ENCODE measurements at regions not wholly inside any gene's neighbourhood (a gene's known extent, or its start where the extent isn't known, plus 50 kb on each side); places are given as distances from the start of the nearest gene placed in this dataset.

DNA sequence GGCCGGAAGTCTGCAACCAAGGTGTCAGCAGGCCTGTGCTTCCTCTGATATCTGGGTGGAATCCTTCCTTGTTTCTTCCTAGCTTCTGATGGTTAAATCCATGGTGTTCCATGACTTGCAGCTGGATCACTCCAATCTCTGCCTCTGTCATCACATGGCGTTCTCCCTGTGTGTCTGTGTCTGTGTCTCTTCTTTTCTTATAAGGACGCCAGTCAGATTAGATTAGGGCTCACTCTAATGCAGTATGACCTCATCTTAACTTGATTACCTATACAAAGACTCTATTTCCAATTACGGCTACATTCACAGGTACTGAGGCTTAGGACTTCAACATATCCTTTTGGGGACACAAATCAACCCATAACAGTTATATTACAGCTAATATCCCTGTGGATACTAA, 70.3 kb upstream of the FAM3C start:
- Histone ChIP-seq H3K79me2 (ENCODE audit: insufficient read depth, low read length) (no peaks in the 10 kb centered on the region), H3K36me3 (ENCODE audit: control insufficient read depth in 1 of 2, insufficient read depth in 2 of 2, low read length in 2 of 2) (no peaks in the 10 kb centered on the region), H3K9ac (ENCODE audit: low read length) (no peak overlapping the region), H4K20me1 (ENCODE audit: insufficient read depth) (no peaks in the 10 kb centered on the region), H2AFZ (ENCODE audit: low read depth, low read length, poor library complexity, severe bottlenecking) (no peak overlapping the region), H3K4me3 (replicated peaks in 1 of 2; ENCODE audit: low read depth in 1 of 2, low read length in 2 of 2) (no peak overlapping the region), H3K4me1 (ENCODE audit: control insufficient read depth in 1 of 2, insufficient read depth in 2 of 2, low read length in 2 of 2) (no peaks in the 10 kb centered on the region), H3K9me2 (ENCODE audit: insufficient read depth) (no peaks in the 10 kb centered on the region), H3K4me2 (ENCODE audit: low read length) (no peak overlapping the region), H3K27ac (ENCODE audit: low read depth, low read length) (no peak overlapping the region), H3K27me3 (ENCODE audit: insufficient read depth, low read length) (no peaks in the 10 kb centered on the region), H3K9me3 (ENCODE audit: control insufficient read depth in 1 of 2, insufficient read depth in 1 of 2, low read depth in 1 of 2, low read length in 2 of 2) (no peaks in the 10 kb centered on the region)
- intact Hi-C loops (cut with micrococcal nuclease) = no loop called here
- RAD21 ChIA-PET (ENCODE audit: low non-redundant PET in 1 of 2, low total read pairs in 2 of 2, uncharacterized antibody in 2 of 2, unreplicated experiment in 2 of 2) = no interaction called here
- BruUV-seq (replicated peaks) = no TSS peak
- CTCF ChIA-PET = no interaction called here
- POLR2A ChIA-PET = no interaction called here
- TF ChIP-seq YY1 (IDR thresholded peaks at IDR 0.05; ENCODE audit: extremely low read depth, insufficient replicate concordance, low read depth, low read length) (no peak), EZH2 (IDR thresholded peaks at IDR 0.05) (no peak), POLR2A (IDR thresholded peaks at IDR 0.05; ENCODE audit: borderline replicate concordance, extremely low read depth, insufficient read depth, insufficient read length) (no peak), EGR1 (IDR thresholded peaks at IDR 0.05; ENCODE audit: low read depth) (no peak), TCF7L2 (IDR thresholded peaks at IDR 0.05; ENCODE audit: borderline replicate concordance, extremely low read depth, insufficient read depth, insufficient read length) (no peak), JUND (IDR thresholded peaks at IDR 0.05) (no peak), RAD21 (IDR thresholded peaks at IDR 0.05; ENCODE audit: low read depth) (no peak), CEBPB (IDR thresholded peaks at IDR 0.05; ENCODE audit: low read depth) (no peak), ZNF274 (IDR thresholded peaks at IDR 0.05; ENCODE audit: low read depth, low read length) (no peak), POLR2AphosphoS5 (IDR thresholded peaks at IDR 0.05; ENCODE audit: low read depth, low read length) (no peak), SIN3A (IDR thresholded peaks at IDR 0.05; ENCODE audit: low read depth) (no peak), EZH2phosphoT487 (IDR thresholded peaks at IDR 0.05; ENCODE audit: borderline replicate concordance) (no peak), ZFX (IDR thresholded peaks at IDR 0.05) (no peak), SRF (IDR thresholded peaks at IDR 0.05; ENCODE audit: low read depth) (no peak), SP1 (IDR thresholded peaks at IDR 0.05; ENCODE audit: low read depth) (no peak)
- TF ChIP-seq, protein P1, sequence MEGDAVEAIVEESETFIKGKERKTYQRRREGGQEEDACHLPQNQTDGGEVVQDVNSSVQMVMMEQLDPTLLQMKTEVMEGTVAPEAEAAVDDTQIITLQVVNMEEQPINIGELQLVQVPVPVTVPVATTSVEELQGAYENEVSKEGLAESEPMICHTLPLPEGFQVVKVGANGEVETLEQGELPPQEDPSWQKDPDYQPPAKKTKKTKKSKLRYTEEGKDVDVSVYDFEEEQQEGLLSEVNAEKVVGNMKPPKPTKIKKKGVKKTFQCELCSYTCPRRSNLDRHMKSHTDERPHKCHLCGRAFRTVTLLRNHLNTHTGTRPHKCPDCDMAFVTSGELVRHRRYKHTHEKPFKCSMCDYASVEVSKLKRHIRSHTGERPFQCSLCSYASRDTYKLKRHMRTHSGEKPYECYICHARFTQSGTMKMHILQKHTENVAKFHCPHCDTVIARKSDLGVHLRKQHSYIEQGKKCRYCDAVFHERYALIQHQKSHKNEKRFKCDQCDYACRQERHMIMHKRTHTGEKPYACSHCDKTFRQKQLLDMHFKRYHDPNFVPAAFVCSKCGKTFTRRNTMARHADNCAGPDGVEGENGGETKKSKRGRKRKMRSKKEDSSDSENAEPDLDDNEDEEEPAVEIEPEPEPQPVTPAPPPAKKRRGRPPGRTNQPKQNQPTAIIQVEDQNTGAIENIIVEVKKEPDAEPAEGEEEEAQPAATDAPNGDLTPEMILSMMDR (IDR thresholded peaks at IDR 0.05 in 2 of 3, conservative IDR thresholded peaks at IDR 0.05 in 1 of 3; ENCODE audit: borderline replicate concordance in 1 of 3, insufficient read depth in 1 of 3, low read depth in 2 of 3, low read length in 2 of 3) = no peak
- TF ChIP-seq, protein P2, sequence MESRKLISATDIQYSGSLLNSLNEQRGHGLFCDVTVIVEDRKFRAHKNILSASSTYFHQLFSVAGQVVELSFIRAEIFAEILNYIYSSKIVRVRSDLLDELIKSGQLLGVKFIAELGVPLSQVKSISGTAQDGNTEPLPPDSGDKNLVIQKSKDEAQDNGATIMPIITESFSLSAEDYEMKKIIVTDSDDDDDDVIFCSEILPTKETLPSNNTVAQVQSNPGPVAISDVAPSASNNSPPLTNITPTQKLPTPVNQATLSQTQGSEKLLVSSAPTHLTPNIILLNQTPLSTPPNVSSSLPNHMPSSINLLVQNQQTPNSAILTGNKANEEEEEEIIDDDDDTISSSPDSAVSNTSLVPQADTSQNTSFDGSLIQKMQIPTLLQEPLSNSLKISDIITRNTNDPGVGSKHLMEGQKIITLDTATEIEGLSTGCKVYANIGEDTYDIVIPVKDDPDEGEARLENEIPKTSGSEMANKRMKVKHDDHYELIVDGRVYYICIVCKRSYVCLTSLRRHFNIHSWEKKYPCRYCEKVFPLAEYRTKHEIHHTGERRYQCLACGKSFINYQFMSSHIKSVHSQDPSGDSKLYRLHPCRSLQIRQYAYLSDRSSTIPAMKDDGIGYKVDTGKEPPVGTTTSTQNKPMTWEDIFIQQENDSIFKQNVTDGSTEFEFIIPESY (IDR thresholded peaks at IDR 0.05; ENCODE audit: extremely low read depth, insufficient replicate concordance, low read length) = no peak
- TF ChIP-seq, protein P3, sequence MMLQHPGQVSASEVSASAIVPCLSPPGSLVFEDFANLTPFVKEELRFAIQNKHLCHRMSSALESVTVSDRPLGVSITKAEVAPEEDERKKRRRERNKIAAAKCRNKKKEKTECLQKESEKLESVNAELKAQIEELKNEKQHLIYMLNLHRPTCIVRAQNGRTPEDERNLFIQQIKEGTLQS (IDR thresholded peaks at IDR 0.05) = no peak
- TF ChIP-seq, protein P4, sequence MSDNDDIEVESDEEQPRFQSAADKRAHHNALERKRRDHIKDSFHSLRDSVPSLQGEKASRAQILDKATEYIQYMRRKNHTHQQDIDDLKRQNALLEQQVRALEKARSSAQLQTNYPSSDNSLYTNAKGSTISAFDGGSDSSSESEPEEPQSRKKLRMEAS (IDR thresholded peaks at IDR 0.05) = no peak
- no peak for ATAC-seq
- no peak for DNase-seq (ENCODE audit: low read depth, low spot score)
